Ishikawa (cell line): ENCODE measurements at regions not wholly inside any gene's neighbourhood (a gene's known extent, or its start where the extent isn't known, plus 50 kb on each side); places are given as distances from the start of the nearest gene placed in this dataset.

ENCODE experiments used
- CEBPB ChIP-seq: IDR thresholded peaks from 2 replicates; pipeline ENCODE4 v1.6.1; 2012
- CREB1 ChIP-seq: IDR thresholded peaks from 2 replicates; pipeline ENCODE4 v1.6.1; 2012; ENCODE audit warnings: low read depth
- EGR1 ChIP-seq: IDR thresholded peaks from 2 replicates; pipeline ENCODE4 v1.6.1; 2012
- EP300 ChIP-seq: IDR thresholded peaks from 2 replicates; pipeline ENCODE4 v1.6.1; 2012; ENCODE audit warnings: borderline replicate concordance
- FOXM1 ChIP-seq: IDR thresholded peaks from 2 replicates; pipeline ENCODE4 v1.6.1; 2012; ENCODE audit warnings: low read depth, borderline replicate concordance
- NFIC ChIP-seq: IDR thresholded peaks from 2 replicates; pipeline ENCODE4 v1.6.1; 2012
- RAD21 ChIP-seq: IDR thresholded peaks from 2 replicates; pipeline ENCODE4 v1.6.1; 2012; ENCODE audit warnings: low read depth
- TAF1 ChIP-seq: IDR thresholded peaks from 2 replicates; pipeline ENCODE4 v1.6.1; 2012; ENCODE audit warnings: low read depth, mild to moderate bottlenecking
- TCF12 ChIP-seq: IDR thresholded peaks from 2 replicates; pipeline ENCODE4 v1.6.1; 2012; ENCODE audit warnings: low read depth
- TEAD4 ChIP-seq: IDR thresholded peaks from 2 replicates; pipeline ENCODE4 v1.6.1; 2012
- USF1 ChIP-seq: IDR thresholded peaks from 2 replicates; pipeline ENCODE4 v1.6.1; 2012
- YY1 ChIP-seq: IDR thresholded peaks from 2 replicates; pipeline ENCODE4 v1.6.1; 2012; ENCODE audit warnings: low read depth
- ZBTB7A ChIP-seq: IDR thresholded peaks from 2 replicates; pipeline ENCODE4 v1.6.1; 2012; ENCODE audit warnings: low read depth
- TF ChIP-seq, protein P1 (sequence below): IDR thresholded peaks from 2 replicates; pipeline ENCODE4 v1.6.1; 2012
- TF ChIP-seq, protein P2 (sequence below): IDR thresholded peaks from 2 replicates; pipeline ENCODE4 v1.6.1; 2012; ENCODE audit warnings: low read depth, mild to moderate bottlenecking

DNA sequence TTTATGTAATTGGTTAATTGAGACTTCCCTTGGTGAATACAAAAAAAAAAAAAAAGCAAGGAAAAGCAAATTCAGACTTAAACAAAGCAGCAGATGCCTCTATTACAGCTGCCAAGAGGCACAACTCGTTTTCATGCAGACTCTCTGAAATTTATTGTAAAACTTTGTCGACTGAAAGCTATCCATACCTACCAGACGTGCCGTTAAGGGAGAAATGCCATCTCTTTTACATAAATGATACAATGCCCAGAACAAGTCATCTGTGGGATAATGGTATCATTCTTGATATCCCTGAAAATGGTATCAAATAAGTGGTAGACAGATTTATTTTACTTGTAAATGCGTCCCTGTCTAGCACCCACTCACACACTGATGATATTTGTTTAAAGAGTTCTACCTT is 724.2 kb downstream of the NSUN3 start:
- no peak for TF ChIP-seq TEAD4
- TF ChIP-seq EP300: no peak
- TF ChIP-seq CREB1: no peak
- TF ChIP-seq, protein P1, sequence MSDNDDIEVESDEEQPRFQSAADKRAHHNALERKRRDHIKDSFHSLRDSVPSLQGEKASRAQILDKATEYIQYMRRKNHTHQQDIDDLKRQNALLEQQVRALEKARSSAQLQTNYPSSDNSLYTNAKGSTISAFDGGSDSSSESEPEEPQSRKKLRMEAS: no peak
- no peak for TF ChIP-seq RAD21
- TF ChIP-seq FOXM1: no peak
- no peak for TF ChIP-seq NFIC
- TF ChIP-seq, protein P2, sequence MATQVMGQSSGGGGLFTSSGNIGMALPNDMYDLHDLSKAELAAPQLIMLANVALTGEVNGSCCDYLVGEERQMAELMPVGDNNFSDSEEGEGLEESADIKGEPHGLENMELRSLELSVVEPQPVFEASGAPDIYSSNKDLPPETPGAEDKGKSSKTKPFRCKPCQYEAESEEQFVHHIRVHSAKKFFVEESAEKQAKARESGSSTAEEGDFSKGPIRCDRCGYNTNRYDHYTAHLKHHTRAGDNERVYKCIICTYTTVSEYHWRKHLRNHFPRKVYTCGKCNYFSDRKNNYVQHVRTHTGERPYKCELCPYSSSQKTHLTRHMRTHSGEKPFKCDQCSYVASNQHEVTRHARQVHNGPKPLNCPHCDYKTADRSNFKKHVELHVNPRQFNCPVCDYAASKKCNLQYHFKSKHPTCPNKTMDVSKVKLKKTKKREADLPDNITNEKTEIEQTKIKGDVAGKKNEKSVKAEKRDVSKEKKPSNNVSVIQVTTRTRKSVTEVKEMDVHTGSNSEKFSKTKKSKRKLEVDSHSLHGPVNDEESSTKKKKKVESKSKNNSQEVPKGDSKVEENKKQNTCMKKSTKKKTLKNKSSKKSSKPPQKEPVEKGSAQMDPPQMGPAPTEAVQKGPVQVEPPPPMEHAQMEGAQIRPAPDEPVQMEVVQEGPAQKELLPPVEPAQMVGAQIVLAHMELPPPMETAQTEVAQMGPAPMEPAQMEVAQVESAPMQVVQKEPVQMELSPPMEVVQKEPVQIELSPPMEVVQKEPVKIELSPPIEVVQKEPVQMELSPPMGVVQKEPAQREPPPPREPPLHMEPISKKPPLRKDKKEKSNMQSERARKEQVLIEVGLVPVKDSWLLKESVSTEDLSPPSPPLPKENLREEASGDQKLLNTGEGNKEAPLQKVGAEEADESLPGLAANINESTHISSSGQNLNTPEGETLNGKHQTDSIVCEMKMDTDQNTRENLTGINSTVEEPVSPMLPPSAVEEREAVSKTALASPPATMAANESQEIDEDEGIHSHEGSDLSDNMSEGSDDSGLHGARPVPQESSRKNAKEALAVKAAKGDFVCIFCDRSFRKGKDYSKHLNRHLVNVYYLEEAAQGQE: no peak
- no peak for TF ChIP-seq YY1
- TF ChIP-seq ZBTB7A: no peak
- TF ChIP-seq EGR1: no peak
- TF ChIP-seq USF1: no peak
- no peak for TF ChIP-seq TAF1
- TF ChIP-seq CEBPB: no peak
- no peak for TF ChIP-seq TCF12

GRCh38 chr3:94787734-94788270 is 724.9 kb downstream of the NSUN3 start:
- no peak for TF ChIP-seq CEBPB
- TF ChIP-seq, protein P2: no peak
- no peak for TF ChIP-seq CREB1
- no peak for TF ChIP-seq NFIC
- TF ChIP-seq ZBTB7A: no peak
- TF ChIP-seq EGR1: no peak
- no peak for TF ChIP-seq YY1
- TF ChIP-seq TCF12: no peak
- no peak for TF ChIP-seq TEAD4
- no peak for TF ChIP-seq FOXM1
- TF ChIP-seq TAF1: no peak
- TF ChIP-seq, protein P1: no peak
- TF ChIP-seq EP300: no peak
- TF ChIP-seq USF1: no peak
- TF ChIP-seq RAD21: no peak

GRCh38 chr3:94794563-94794962 is 731.7 kb downstream of the NSUN3 start:
- TF ChIP-seq CREB1: no peak
- TF ChIP-seq, protein P2: no peak
- no peak for TF ChIP-seq EGR1
- no peak for TF ChIP-seq RAD21
- TF ChIP-seq ZBTB7A: no peak
- TF ChIP-seq FOXM1: no peak
- no peak for TF ChIP-seq USF1
- no peak for TF ChIP-seq TCF12

DNA sequence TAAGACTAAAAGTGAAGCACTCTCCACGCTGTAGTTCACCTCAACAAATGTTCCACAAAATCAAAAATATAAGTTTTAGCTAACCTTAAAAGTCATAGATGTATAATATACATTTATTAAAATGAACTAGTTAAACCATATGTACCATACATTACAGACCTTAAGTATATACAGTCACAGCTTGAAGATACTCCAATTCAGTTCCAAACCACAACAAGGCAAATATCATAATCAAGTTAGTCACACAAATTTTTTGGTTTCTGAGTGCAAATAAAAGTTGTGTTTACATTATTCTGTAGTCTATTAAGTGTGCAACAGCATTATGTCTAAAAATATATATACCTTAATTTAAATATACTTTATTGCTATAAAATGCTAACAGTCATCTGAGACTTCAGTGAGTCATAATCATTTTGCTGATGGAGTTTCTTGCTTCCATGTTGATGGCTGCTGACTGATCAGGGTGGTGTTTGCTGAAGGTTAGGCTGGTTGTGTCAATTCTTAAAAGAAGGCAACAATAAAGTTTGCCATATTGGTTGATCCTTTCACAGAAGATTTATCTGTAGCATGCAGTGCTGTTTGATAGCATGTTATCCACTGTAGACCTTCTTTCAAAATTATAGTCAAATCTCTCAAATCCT is 736.7 kb downstream of the NSUN3 start:
- no peak for TF ChIP-seq TEAD4
- TF ChIP-seq, protein P1: no peak
- no peak for TF ChIP-seq RAD21
- TF ChIP-seq TCF12: no peak
- TF ChIP-seq TAF1: no peak
- TF ChIP-seq NFIC: no peak
- no peak for TF ChIP-seq CREB1
- no peak for TF ChIP-seq CEBPB
- TF ChIP-seq FOXM1: no peak
- no peak for TF ChIP-seq USF1
- TF ChIP-seq EP300: no peak
- TF ChIP-seq ZBTB7A: no peak
- TF ChIP-seq, protein P2: no peak
- no peak for TF ChIP-seq YY1
- no peak for TF ChIP-seq EGR1
